ENCODE measurements at regions not wholly inside any gene's neighbourhood (a gene's known extent, or its start where the extent isn't known, plus 50 kb on each side); places are given as distances from the start of the nearest gene placed in this dataset.

GRCh38 chr4:95984081-95984480 is 144.2 kb downstream of the PDHA2 start:
- Histone ChIP-seq H3K4me1 (no peaks in the 10 kb centered on the region), H3K27me3 (no peaks in the 10 kb centered on the region), H3K27ac (no peak overlapping the region), H3K4me3 (no peak overlapping the region), H3K36me3 (replicated peaks in 1 of 2; ENCODE audit: insufficient read depth in 1 of 2, low read depth in 2 of 2) (no peaks in the 10 kb centered on the region), H3K9me3 (peaks cover 0 to 4% (median 0%) of the 10 kb centered on the region in 3 donors)
- TF ChIP-seq CTCF (IDR thresholded peaks at IDR 0.05) (no peak), POLR2A (IDR thresholded peaks at IDR 0.05) (no peak)
- no peak for ATAC-seq
- intact Hi-C loops (cut with DNase I): no loop called here
- whole genome bisulfite sequencing, 2 donors: 53 to 58% methylated on average over 6 of the region's 6 CpGs
- no peak for DNase-seq

- peak in 1 of 4 donors; percentile 19 for DNase-seq
- 35 to 56% methylated on average over 4 of the region's 4 CpGs for whole genome bisulfite sequencing, 2 donors
- Histone ChIP-seq H3K4me1 (no peaks in the 10 kb centered on the region), H3K4me3 (no peak overlapping the region), H3K27ac (no peak overlapping the region), H3K9me3 (peaks cover 0 to 4% (median 0%) of the 10 kb centered on the region in 3 donors), H3K27me3 (no peaks in the 10 kb centered on the region), H3K36me3 (replicated peaks in 1 of 2; ENCODE audit: insufficient read depth in 1 of 2, low read depth in 2 of 2) (no peaks in the 10 kb centered on the region)
- intact Hi-C loops (cut with DNase I): no loop called here
- no peak for ATAC-seq
- no peak for TF ChIP-seq POLR2A (IDR thresholded peaks at IDR 0.05)
- TF ChIP-seq CTCF (IDR thresholded peaks at IDR 0.05): no peak
These were observed 145.2 kb downstream of the PDHA2 start for GRCh38 chr4:95985051-95985450.

GRCh38 chr4:95985791-95986550 is 146.1 kb downstream of the PDHA2 start:
- Histone ChIP-seq H3K36me3 (replicated peaks in 1 of 2; ENCODE audit: insufficient read depth in 1 of 2, low read depth in 2 of 2) (no peaks in the 10 kb centered on the region), H3K4me1 (no peaks in the 10 kb centered on the region), H3K27ac (no peak overlapping the region), H3K4me3 (no peak overlapping the region), H3K9me3 (peaks cover 0 to 2% (median 0%) of the 10 kb centered on the region in 3 donors), H3K27me3 (no peaks in the 10 kb centered on the region)
- DNase-seq (no peak), ATAC-seq (no peak)
- 85 to 93% methylated on average over 4 of the region's 4 CpGs for WGBS, 2 donors
- intact Hi-C loops (cut with DNase I): no loop called here
- TF ChIP-seq CTCF (IDR thresholded peaks at IDR 0.05) (no peak), POLR2A (IDR thresholded peaks at IDR 0.05) (no peak)

GRCh38 chr4:95987851-95988250 is 148.0 kb downstream of the PDHA2 start:
- TF ChIP-seq CTCF (IDR thresholded peaks at IDR 0.05) (no peak), POLR2A (IDR thresholded peaks at IDR 0.05) (no peak)

GRCh38 chr4:95998311-95998710 is 158.4 kb downstream of the PDHA2 start:
- Histone ChIP-seq H3K4me3 (no peak overlapping the region), H3K4me1 (no peaks in the 10 kb centered on the region), H3K36me3 (replicated peaks in 1 of 2; ENCODE audit: insufficient read depth in 1 of 2, low read depth in 2 of 2) (no peaks in the 10 kb centered on the region), H3K27ac (no peak overlapping the region), H3K27me3 (no peaks in the 10 kb centered on the region), H3K9me3 (no peaks in the 10 kb centered on the region)
- TF ChIP-seq CTCF (IDR thresholded peaks at IDR 0.05) (no peak), POLR2A (IDR thresholded peaks at IDR 0.05) (no peak)
- 88 to 91% methylated on average over 2 of the region's 2 CpGs for WGBS, 2 donors
- intact Hi-C loops (cut with DNase I): no loop called here
- no peak for DNase-seq
- ATAC-seq: no peak

More at GRCh38 chr4:95987851-95988250, 148.0 kb downstream of the PDHA2 start:
- intact Hi-C loops (cut with DNase I): no loop called here
- H3K9me3 ChIP-seq: no peaks in the 10 kb centered on the region
- ATAC-seq (no peak), DNase-seq (no peak)
- no peaks in the 10 kb centered on the region for H3K27me3 ChIP-seq
- H3K4me3 ChIP-seq: no peak overlapping the region
- no peak overlapping the region for H3K27ac ChIP-seq
- no peaks in the 10 kb centered on the region for H3K36me3 ChIP-seq (replicated peaks in 1 of 2; ENCODE audit: insufficient read depth in 1 of 2, low read depth in 2 of 2)
- H3K4me1 ChIP-seq: no peaks in the 10 kb centered on the region

Measured in body of pancreas (tissue), 4 donors.